Epithelial cell of prostate (primary cell): ENCODE measurements at regions not wholly inside any gene's neighbourhood (a gene's known extent, or its start where the extent isn't known, plus 50 kb on each side); places are given as distances from the start of the nearest gene placed in this dataset.
A peak's percentile ranks its signal among the peaks of the same experiment; 100 is the strongest.

ENCODE experiments used
- DNase-seq: peaks from one replicate; pipeline ENCODE4 v3.0.0-alpha.2; 2011; ENCODE audit warnings: low read depth, low spot score
- H3K27ac ChIP-seq: fragments of 450-650 bp; 2 replicates; pipeline ENCODE4 v1.5.1; 2017; ENCODE audit warnings: mild to moderate bottlenecking

- no peak overlapping the region for H3K27ac ChIP-seq
- no peak for DNase-seq
Measured at GRCh38 chr9:581673-582497, 259.6 kb upstream of the DMRT1 start.

GRCh38 chr9:582775-583174 is 258.7 kb upstream of the DMRT1 start:
- H3K27ac ChIP-seq: no peak overlapping the region
- no peak for DNase-seq

DNA sequence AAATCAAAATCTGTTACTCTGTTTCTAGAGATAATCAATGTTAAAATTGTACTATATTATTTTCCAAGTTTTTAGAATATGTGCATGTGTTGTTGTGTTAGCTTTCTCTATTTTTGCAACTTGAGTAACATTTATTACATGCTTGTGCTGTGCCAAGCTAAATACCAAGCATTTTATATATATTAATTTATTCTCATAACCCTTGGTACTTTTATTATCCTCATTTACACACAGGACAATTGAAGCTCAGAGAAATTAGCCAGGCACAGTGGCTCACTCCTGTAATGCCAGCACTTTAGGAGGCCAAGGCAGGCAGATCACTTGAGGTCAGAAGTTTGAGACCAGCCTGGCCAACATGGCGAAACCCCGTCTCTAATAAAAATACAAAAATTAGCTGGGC is 254.0 kb upstream of the DMRT1 start:
- H3K27ac ChIP-seq: peak overlapping the region; percentile 89
- DNase-seq: no peak

DNA sequence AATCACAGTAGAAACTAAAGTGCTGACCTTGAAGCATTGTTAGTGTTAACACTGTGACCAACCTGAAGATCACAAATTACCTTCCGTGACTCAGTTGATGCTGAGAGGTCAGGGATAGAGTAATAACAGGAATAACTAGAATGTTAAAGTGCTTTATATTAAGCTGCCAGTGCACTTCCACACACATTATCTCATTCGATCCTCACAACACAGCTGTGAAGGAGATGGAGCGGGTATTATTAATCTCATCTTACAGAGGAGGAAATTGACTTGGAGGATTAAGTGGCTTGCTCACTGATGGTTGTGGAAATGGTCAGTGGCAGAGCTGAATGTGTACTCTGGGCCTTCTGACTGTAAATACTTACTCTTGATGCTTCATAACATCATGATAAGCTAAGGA is 252.5 kb upstream of the DMRT1 start:
- peak overlapping the region; percentile 89 for H3K27ac ChIP-seq
- DNase-seq: no peak

DNA sequence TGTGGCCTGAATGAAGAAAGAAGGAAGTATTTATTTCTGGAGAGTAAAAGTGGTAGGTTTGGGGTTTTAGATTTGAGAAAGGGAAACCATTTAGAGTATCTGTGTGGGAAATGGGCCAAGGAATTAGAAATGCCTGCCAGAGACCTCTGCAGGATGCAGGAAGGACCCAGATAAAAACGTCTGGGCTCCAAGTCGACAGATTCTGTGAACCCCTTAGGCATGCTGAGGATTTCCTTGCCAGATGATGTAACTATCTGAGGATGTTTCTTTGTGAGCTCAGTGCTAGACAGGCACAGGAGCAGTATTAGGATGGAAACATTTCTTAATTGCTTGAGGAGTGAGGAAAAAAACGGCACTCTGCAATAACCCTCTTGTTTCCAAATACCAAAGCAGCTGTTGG is 251.8 kb upstream of the DMRT1 start:
- H3K27ac ChIP-seq: peak overlapping the region; percentile 89
- DNase-seq: no peak

- H3K27ac ChIP-seq: peak overlapping the region; percentile 89
- DNase-seq: peak; percentile 59
Measured at GRCh38 chr9:591292-591691, 250.2 kb upstream of the DMRT1 start.

- H3K27ac ChIP-seq: peak overlapping the region; percentile 89
- peak; percentile 43 for DNase-seq
Measured at GRCh38 chr9:592225-592624, 249.3 kb upstream of the DMRT1 start.

DNA sequence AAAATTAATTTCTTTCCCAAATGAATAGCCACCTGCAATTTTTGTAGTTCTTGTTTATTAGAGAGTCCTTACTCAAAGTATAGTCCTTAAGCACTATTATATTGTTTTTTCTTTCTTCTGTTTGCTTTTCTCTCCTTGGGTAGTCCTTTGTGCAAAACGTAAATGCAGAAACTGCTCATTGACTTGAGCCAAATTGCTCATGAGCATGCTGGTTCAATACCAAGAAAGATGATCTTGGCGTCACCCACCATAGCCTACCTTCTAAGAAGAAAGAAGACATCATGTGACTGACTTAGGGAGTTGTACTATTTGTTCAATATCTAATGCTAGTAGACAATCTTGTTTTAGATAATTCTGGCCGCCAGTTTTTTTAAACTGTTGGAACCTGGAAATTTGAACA is 248.8 kb upstream of the DMRT1 start:
- no peak for DNase-seq
- H3K27ac ChIP-seq: peak overlapping the region; percentile 89

- no peak for DNase-seq
- no peak overlapping the region for H3K27ac ChIP-seq
Measured at GRCh38 chr9:593809-594208, 247.7 kb upstream of the DMRT1 start.

GRCh38 chr9:596703-597102 is 244.8 kb upstream of the DMRT1 start:
- no peak for DNase-seq
- no peak overlapping the region for H3K27ac ChIP-seq

GRCh38 chr9:600006-600405 is 241.5 kb upstream of the DMRT1 start:
- no peak for DNase-seq
- H3K27ac ChIP-seq: no peak overlapping the region

GRCh38 chr9:602716-603115 is 238.8 kb upstream of the DMRT1 start:
- DNase-seq: no peak
- no peak overlapping the region for H3K27ac ChIP-seq

- H3K27ac ChIP-seq: no peak overlapping the region
- no peak for DNase-seq
Measured at GRCh38 chr9:603126-603525, 238.4 kb upstream of the DMRT1 start.

DNA sequence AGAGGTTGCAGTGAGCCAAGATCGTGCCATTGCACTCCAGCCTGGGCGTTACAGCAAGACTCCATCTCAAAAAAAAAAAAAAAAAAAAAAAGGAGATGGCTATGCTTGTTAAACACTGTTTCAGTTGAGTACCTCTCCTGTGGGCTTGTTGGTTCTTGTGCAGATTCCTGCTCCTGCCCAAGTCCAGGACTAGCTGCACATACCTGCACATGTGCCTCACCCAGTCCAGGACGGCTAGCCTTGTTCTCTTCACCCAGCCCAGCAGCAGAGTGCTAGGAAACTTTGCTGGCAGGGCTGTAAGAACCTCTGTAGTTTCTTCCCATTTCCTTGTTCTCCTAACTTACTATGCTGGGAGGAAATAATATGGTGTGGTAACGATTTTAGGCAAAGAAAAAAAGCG is 234.1 kb upstream of the DMRT1 start:
- DNase-seq: peak; percentile 91
- H3K27ac ChIP-seq: peak overlapping the region; percentile 85

DNA sequence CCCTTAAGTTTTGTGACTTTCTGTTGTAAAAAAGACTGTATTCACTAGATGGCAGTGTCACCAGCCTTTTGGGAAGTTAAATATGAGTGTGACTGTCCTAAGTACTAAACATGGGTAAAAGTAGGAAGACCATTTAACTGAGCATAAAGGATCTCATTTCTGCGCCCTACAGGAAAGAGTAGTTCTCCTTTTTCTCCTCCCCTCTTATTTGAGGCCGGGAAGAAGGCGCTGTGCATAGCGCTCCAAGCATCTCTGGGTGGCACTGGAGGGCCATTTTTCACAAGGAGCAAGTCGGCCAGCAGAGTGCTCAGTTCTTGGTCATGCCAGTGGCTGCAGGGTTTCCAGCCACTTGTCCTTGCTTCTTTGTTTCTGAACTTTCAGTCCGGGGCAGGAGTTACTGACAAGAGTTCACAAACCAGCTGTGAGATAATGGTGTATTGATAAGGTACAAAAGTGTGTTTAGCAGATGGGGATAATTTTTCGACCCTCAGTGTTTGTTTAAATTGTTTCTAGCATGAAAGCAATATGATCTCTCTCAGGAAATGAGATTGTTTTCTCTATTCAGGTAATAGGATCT is 227.6 kb upstream of the DMRT1 start:
- peak overlapping the region; percentile 80 for H3K27ac ChIP-seq
- DNase-seq: no peak

DNA sequence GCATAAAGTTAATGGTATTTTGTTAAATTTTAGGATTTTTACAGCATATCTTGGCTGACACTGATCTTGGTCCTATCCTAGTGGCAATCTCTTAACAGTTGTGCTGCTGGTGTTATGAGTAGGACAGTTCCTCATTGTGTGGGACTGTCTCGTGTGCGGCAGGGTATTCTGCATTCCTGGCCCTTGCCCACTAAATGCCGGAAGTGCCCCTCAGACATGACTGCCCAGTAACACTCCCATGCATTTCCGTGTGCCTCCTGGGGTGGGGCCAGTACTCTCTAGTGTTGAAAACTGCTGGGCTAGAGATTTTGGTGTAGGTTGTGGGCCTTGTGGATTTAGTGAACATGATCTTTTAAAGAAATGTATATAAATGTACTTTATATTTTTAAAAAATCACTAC is 227.1 kb upstream of the DMRT1 start:
- H3K27ac ChIP-seq: peak overlapping the region; percentile 80
- DNase-seq: no peak

DNA sequence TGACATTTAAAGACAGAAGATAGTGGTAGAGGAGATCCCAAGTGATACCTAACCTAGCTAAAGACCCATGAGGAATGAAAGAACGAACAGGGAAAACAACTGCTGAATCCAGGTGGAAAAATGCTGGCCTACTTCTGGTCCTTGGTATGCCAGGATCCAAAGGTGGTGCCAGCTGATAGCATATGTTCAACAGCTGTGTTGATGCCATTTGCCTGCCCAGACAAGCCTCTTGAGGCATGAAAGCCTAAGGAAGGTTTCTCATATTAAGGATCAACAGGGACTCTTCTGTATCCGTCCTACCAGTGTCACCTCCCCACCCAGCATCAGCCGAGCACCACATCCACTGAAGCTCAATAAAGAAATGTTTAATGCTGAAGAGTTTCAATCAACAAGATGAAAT is 225.7 kb upstream of the DMRT1 start:
- no peak for DNase-seq
- peak overlapping the region; percentile 80 for H3K27ac ChIP-seq

GRCh38 chr9:616694-617093 is 224.8 kb upstream of the DMRT1 start:
- no peak for DNase-seq
- H3K27ac ChIP-seq: peak overlapping the region; percentile 80

GRCh38 chr9:617445-618085 is 223.9 kb upstream of the DMRT1 start:
- H3K27ac ChIP-seq: peak overlapping the region; percentile 80
- DNase-seq: no peak

DNA sequence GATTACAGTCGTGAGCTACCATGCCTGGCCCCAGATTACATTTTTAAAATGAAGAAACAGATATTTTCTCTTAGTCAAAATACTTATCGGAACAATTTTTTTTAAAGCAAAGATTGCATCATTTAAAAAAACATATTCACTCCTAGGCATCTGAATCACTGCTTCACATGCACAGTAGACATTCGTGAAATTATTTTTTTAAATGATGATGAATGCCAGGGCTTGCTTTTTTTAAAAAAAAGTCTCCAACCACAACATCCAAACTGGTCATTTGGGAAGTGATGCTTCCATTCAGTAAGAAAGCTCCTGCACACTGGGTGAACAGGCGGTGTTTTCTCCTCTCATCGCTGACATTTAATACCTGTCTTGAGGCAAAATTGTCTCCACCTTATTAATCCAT is 223.0 kb upstream of the DMRT1 start:
- H3K27ac ChIP-seq: peak overlapping the region; percentile 80
- no peak for DNase-seq

GRCh38 chr9:621201-621855 is 220.2 kb upstream of the DMRT1 start:
- no peak for DNase-seq
- H3K27ac ChIP-seq: peak overlapping the region; percentile 48
